Activated B cell treated with CpG ODN at 0.5 μM for 24 hours (primary cell): ENCODE measurements at regions not wholly inside any gene's neighbourhood (a gene's known extent, or its start where the extent isn't known, plus 50 kb on each side); places are given as distances from the start of the nearest gene placed in this dataset.

Source experiments
- ATAC-seq: fragments of 200-7000 bp; cut with Tn5 transposase; one replicate; pipeline ENCODE4 v1.10.0; 2021; ENCODE audit warnings: low read depth, mild to moderate bottlenecking, moderate library complexity
- CTCF ChIA-PET: fragments of 350-600 bp; sonication (Branson Sonifier 250); formaldehyde crosslinking; loops from one replicate; lab custom pipeline; 2021; ENCODE audit warnings: antibody characterized with exemption; lab: Charles Lee
- POLR2A ChIA-PET: fragments of 350-600 bp; sonication (Branson Sonifier 250); formaldehyde crosslinking; loops from one replicate; lab custom pipeline; 2021; ENCODE audit warnings: antibody characterized with exemption; lab: Charles Lee
- DNase-seq: peaks from one replicate; pipeline ENCODE4 v3.0.0; 2022
- H3K27ac Mint-ChIP-seq: one replicate; pipeline ENCODE4 v1.8.0; 2020; ENCODE audit warnings: mixed read lengths
- H3K27me3 Mint-ChIP-seq: one replicate; pipeline ENCODE4 v1.8.0; 2021; ENCODE audit warnings: mixed read lengths
- H3K36me3 Mint-ChIP-seq: one replicate; pipeline ENCODE4 v1.8.0; 2021; ENCODE audit warnings: low read depth, mixed read lengths
- H3K4me1 Mint-ChIP-seq: one replicate; pipeline ENCODE4 v1.8.0; 2021; ENCODE audit warnings: mixed read lengths
- H3K4me3 Mint-ChIP-seq: one replicate; pipeline ENCODE4 v1.8.0; 2020; ENCODE audit warnings: mild to moderate bottlenecking, mixed read lengths
- H3K9me3 Mint-ChIP-seq: one replicate; pipeline ENCODE4 v1.8.0; 2020; ENCODE audit warnings: mixed read lengths
- CTCF ChIP-seq: fragments of 200-600 bp; IDR thresholded peaks from one replicate; pipeline ENCODE4 v1.8.0; 2022; ENCODE audit warnings: antibody characterized with exemption, mild to moderate bottlenecking
- intact Hi-C: fragments of 100-400 bp; cut with micrococcal nuclease; formaldehyde crosslinking; loops from one replicate; pipeline ENCODE4 v1.15.1; 2024

GRCh38 chr2:15023221-15023620 is 390.7 kb downstream of the LRATD1 start:
- CTCF ChIA-PET, result no interaction called here
- Mint-ChIP-seq H3K36me3 (no peaks in the 10 kb centered on the region), H3K9me3 (no peaks in the 10 kb centered on the region), H3K27ac (no peak overlapping the region), H3K4me1 (no peaks in the 10 kb centered on the region), H3K4me3 (no peak overlapping the region), H3K27me3 (peaks cover 4% of the 10 kb centered on the region)
- no peak for TF ChIP-seq CTCF
- DNase-seq, result no peak
- intact Hi-C loops, result no loop called here
- POLR2A ChIA-PET, result no interaction called here
- ATAC-seq, result no peak

GRCh38 chr2:15028406-15028805 is 395.9 kb downstream of the LRATD1 start:
- no peak for TF ChIP-seq CTCF
- no peaks in the 10 kb centered on the region for H3K4me1 Mint-ChIP-seq
- intact Hi-C loops, result no loop called here
- H3K9me3 Mint-ChIP-seq, result no peaks in the 10 kb centered on the region
- POLR2A ChIA-PET, result no interaction called here
- ATAC-seq (no peak), DNase-seq (no peak)
- no peaks in the 10 kb centered on the region for H3K36me3 Mint-ChIP-seq
- no peak overlapping the region for H3K4me3 Mint-ChIP-seq
- H3K27ac Mint-ChIP-seq, result no peak overlapping the region
- peaks cover 18% of the 10 kb centered on the region for H3K27me3 Mint-ChIP-seq
- CTCF ChIA-PET, result no interaction called here

GRCh38 chr2:15031745-15032240 is 399.3 kb downstream of the LRATD1 start:
- H3K27ac Mint-ChIP-seq, result no peak overlapping the region

GRCh38 chr2:15034246-15034645 is 401.7 kb downstream of the LRATD1 start:
- ATAC-seq (no peak), DNase-seq (no peak)
- no peaks in the 10 kb centered on the region for H3K4me1 Mint-ChIP-seq
- TF ChIP-seq CTCF, result no peak
- H3K27me3 Mint-ChIP-seq, result peaks cover 8% of the 10 kb centered on the region
- intact Hi-C loops, result no loop called here
- ChIA-PET POLR2A (no interaction called here), CTCF (no interaction called here)
- H3K4me3 Mint-ChIP-seq, result no peak overlapping the region
- no peaks in the 10 kb centered on the region for H3K36me3 Mint-ChIP-seq
- no peak overlapping the region for H3K27ac Mint-ChIP-seq
- no peaks in the 10 kb centered on the region for H3K9me3 Mint-ChIP-seq

More at GRCh38 chr2:15031745-15032240, 399.3 kb downstream of the LRATD1 start:
- peaks cover 18% of the 10 kb centered on the region for H3K27me3 Mint-ChIP-seq
- no peak for DNase-seq
- no peaks in the 10 kb centered on the region for H3K36me3 Mint-ChIP-seq
- POLR2A ChIA-PET, result no interaction called here
- no peak for TF ChIP-seq CTCF
- no peaks in the 10 kb centered on the region for H3K4me1 Mint-ChIP-seq
- CTCF ChIA-PET, result no interaction called here
- no peak overlapping the region for H3K4me3 Mint-ChIP-seq
- intact Hi-C loops, result no loop called here
- no peak for ATAC-seq
- no peaks in the 10 kb centered on the region for H3K9me3 Mint-ChIP-seq

- ChIA-PET CTCF (no interaction called here), POLR2A (no interaction called here)
- Mint-ChIP-seq H3K4me3 (no peak overlapping the region), H3K4me1 (no peaks in the 10 kb centered on the region), H3K9me3 (no peaks in the 10 kb centered on the region), H3K27me3 (peaks cover 3% of the 10 kb centered on the region), H3K27ac (no peak overlapping the region), H3K36me3 (no peaks in the 10 kb centered on the region)
- ATAC-seq, result no peak
- intact Hi-C loops, result no loop called here
- DNase-seq, result no peak
- no peak for TF ChIP-seq CTCF
Observed at GRCh38 chr2:15034860-15035259, 402.3 kb downstream of the LRATD1 start.
